AG20443 (cell line): ENCODE measurements at regions not wholly inside any gene's neighbourhood (a gene's known extent, or its start where the extent isn't known, plus 50 kb on each side); places are given as distances from the start of the nearest gene placed in this dataset.

ENCODE experiments used
- DNase-seq: peaks from one replicate; pipeline ENCODE4 v3.0.0; 2012; ENCODE audit warnings: low spot score, mixed read lengths

- DNase-seq, result no peak
Observed at GRCh38 chr14:97402279-97402678, 605.1 kb downstream of the VRK1 start.

- DNase-seq, result no peak
Observed at GRCh38 chr14:97407701-97408407, 610.7 kb downstream of the VRK1 start.

GRCh38 chr14:97408503-97408902, 611.3 kb downstream of the VRK1 start:
- no peak for DNase-seq

- DNase-seq, result no peak
Observed at GRCh38 chr14:97408937-97409815, 612.0 kb downstream of the VRK1 start.

GRCh38 chr14:97410667-97411620, 613.8 kb downstream of the VRK1 start:
- DNase-seq, result no peak

- no peak for DNase-seq
Observed at GRCh38 chr14:97411938-97412612, 614.9 kb downstream of the VRK1 start.

- DNase-seq, result no peak
Observed at GRCh38 chr14:97413022-97413539, 615.9 kb downstream of the VRK1 start.

- DNase-seq, result no peak
Observed at GRCh38 chr14:97413966-97414717, 617.0 kb downstream of the VRK1 start.

- no peak for DNase-seq
Observed at GRCh38 chr14:97414718-97415098, 617.5 kb downstream of the VRK1 start.

- DNase-seq, result no peak
Observed at GRCh38 chr14:97415907-97416306, 618.7 kb downstream of the VRK1 start.

- no peak for DNase-seq
Observed at GRCh38 chr14:97416550-97416949, 619.4 kb downstream of the VRK1 start.

- no peak for DNase-seq
Observed at GRCh38 chr14:97417331-97417730, 620.1 kb downstream of the VRK1 start.

GRCh38 chr14:97420211-97420610, 623.0 kb downstream of the VRK1 start:
- DNase-seq, result no peak

- no peak for DNase-seq
Observed at GRCh38 chr14:97426776-97427175, 629.6 kb downstream of the VRK1 start.

GRCh38 chr14:97428808-97429440, 631.7 kb downstream of the VRK1 start:
- DNase-seq, result no peak

GRCh38 chr14:97432586-97432985, 635.4 kb downstream of the VRK1 start:
- DNase-seq, result no peak

GRCh38 chr14:97441740-97442362, 644.7 kb downstream of the VRK1 start:
- DNase-seq, result no peak

GRCh38 chr14:97442363-97442762, 645.2 kb downstream of the VRK1 start:
- no peak for DNase-seq

- no peak for DNase-seq
Observed at GRCh38 chr14:97443412-97443811, 646.2 kb downstream of the VRK1 start.

- no peak for DNase-seq
Observed at GRCh38 chr14:97444248-97444647, 647.1 kb downstream of the VRK1 start.
